ENCODE measurements at regions not wholly inside any gene's neighbourhood (a gene's known extent, or its start where the extent isn't known, plus 50 kb on each side); places are given as distances from the start of the nearest gene placed in this dataset.
"Not testable (repeated sequence)": the region's sequence is repeated elsewhere in the genome, so short reads cannot be mapped to it uniquely, and the experiment has no call there.

GRCh38 chr17:20733923-20734322 lies 154.4 kb downstream of the CDRT15L2 start:
- TF ChIP-seq, protein P1, sequence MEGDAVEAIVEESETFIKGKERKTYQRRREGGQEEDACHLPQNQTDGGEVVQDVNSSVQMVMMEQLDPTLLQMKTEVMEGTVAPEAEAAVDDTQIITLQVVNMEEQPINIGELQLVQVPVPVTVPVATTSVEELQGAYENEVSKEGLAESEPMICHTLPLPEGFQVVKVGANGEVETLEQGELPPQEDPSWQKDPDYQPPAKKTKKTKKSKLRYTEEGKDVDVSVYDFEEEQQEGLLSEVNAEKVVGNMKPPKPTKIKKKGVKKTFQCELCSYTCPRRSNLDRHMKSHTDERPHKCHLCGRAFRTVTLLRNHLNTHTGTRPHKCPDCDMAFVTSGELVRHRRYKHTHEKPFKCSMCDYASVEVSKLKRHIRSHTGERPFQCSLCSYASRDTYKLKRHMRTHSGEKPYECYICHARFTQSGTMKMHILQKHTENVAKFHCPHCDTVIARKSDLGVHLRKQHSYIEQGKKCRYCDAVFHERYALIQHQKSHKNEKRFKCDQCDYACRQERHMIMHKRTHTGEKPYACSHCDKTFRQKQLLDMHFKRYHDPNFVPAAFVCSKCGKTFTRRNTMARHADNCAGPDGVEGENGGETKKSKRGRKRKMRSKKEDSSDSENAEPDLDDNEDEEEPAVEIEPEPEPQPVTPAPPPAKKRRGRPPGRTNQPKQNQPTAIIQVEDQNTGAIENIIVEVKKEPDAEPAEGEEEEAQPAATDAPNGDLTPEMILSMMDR (conservative IDR thresholded peaks at IDR 0.05; ENCODE audit: low read depth, low read length), result no peak
- no peak for DNase-seq (ENCODE audit: low read depth)
- no peak overlapping the region for H3K4me3 ChIP-seq (ENCODE audit: low read length)

- TF ChIP-seq, protein P1 (conservative IDR thresholded peaks at IDR 0.05; ENCODE audit: low read depth, low read length), result no peak
- DNase-seq (ENCODE audit: low read depth), result no peak
- H3K4me3 ChIP-seq (ENCODE audit: low read length), result no peak overlapping the region
Observed at GRCh38 chr17:20735796-20736195, 156.3 kb downstream of the CDRT15L2 start.

DNA sequence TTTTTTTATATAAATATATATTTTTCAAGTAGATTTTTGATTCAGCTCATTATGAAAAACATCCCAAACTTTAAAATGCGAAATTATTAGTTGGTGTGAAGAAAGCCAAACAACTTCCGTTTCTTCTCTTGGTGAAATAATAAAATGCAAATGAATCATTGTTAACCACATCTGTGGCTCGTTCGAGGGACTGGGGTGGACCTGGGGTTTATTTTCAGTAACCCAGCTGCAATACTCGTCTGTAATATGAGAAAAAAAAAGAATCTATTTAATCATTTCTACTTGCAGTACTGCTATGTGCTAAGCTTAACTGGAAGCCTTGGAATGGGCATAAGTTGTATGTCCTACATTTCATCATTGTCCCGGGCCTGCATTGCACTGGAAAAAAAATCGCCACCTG lies 158.1 kb downstream of the CDRT15L2 start:
- DNase-seq (ENCODE audit: low read depth); H3K4me3 ChIP-seq (ENCODE audit: low read length): not testable (repeated sequence)

DNA sequence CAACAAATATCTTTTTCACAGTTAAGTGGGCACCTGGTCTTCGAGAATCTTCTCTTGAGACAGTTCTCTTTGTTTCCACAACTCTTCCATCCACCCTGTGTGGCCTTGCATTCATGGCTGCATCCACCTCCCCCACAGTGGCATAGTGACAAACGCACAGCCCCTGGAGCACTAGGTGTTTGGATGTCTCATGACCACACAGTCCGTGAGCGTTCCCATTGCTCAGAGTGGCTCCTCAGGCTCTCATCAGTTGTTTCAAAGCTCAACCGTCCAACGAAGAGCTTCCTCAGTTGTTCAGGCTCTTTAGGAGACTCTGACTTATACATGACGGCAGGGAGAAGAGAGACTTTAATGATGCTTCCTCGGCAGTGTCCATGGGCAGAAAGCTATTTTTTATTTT lies 191.6 kb downstream of the CDRT15L2 start:
- TF ChIP-seq, protein P1 (conservative IDR thresholded peaks at IDR 0.05; ENCODE audit: low read depth, low read length), result no peak
- DNase-seq (ENCODE audit: low read depth), result no peak
- H3K4me3 ChIP-seq (ENCODE audit: low read length), result no peak overlapping the region

DNA sequence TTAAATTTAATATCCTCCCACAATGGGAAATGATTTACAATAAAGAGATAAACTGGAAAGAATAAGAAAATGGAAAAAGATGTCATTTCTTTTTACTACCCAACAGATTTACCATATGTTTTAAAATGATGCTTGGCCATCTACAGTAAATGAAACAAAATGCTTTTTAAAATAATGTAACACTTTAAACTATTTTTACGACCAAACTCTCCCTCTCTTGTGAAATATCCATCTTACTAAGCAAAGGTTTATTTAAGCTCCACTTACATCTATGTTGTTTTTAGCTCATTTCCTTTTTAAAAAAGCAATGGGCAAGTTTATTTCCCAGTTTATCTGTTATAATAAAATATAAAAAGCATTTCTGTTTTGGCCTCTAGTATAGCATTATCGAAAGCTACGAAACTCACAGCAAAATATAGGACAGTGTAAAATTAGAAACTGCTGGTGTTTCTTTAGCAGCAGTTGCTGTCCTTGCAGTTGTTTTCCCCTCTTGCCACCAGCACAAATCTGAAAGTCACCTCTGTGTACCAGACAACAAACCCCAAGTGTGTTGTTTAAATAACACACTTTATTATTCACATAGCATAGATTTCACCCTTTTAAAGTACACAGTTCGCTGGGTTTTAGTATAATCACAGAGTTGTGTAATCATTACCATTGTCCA lies 195.1 kb downstream of the CDRT15L2 start:
- TF ChIP-seq, protein P1 (conservative IDR thresholded peaks at IDR 0.05; ENCODE audit: low read depth, low read length), result no peak
- DNase-seq (ENCODE audit: low read depth), result no peak

DNA sequence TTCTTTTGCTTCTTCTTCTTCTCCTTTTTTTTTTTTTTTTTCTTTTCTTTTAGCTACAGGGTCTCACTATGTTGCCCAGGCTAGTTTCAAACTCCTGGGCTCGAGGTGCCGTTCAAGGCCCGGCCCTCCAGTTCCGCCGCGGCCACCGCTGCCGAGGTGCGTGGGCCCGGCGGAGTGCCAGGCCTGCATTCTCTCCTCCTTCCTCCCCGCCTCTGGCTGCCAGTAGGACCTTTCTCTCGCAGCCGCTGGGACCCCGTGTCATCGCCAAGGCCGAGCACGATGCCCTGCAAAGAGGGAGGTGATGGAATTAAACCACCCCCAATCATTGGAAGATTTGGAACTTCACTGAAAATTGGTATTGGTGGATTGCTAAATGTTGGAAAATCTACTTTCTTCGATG lies 195.8 kb downstream of the CDRT15L2 start:
- TF ChIP-seq, protein P1 (conservative IDR thresholded peaks at IDR 0.05; ENCODE audit: low read depth, low read length), result no peak
- no peak for DNase-seq (ENCODE audit: low read depth)
- H3K4me3 ChIP-seq (ENCODE audit: low read length), result no peak overlapping the region

More for the DNA sequence above, 195.1 kb downstream of the CDRT15L2 start:
- no peak overlapping the region for H3K4me3 ChIP-seq (ENCODE audit: low read length)

DNA sequence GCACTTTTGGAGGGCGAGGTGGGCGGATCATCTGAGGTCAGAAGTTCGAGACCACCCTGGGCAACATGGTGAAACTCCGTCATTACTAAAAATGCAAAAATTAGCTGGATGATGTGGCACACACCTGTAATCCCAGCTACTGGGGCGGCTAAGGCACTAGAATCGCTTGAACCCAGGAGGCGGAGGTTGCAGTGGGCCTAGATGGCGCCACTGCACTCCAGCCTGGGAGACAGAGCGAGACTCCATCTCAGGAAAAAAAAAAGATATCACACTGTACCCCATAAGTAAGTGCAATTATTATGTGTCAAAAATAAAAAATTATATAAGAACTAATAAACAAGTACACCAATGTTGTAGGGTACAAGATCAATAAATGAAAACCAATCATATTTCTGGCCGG lies 200.0 kb downstream of the CDRT15L2 start:
- DNase-seq (ENCODE audit: low read depth), result no peak
- H3K4me3 ChIP-seq (ENCODE audit: low read length), result no peak overlapping the region
- TF ChIP-seq, protein P1 (conservative IDR thresholded peaks at IDR 0.05; ENCODE audit: low read depth, low read length), result no peak

All from retinal pigment epithelial cell (primary cell).